SK-N-MC (cell line): ENCODE measurements at regions not wholly inside any gene's neighbourhood (a gene's known extent, or its start where the extent isn't known, plus 50 kb on each side); places are given as distances from the start of the nearest gene placed in this dataset.

ENCODE experiments used
- EZH2 ChIP-seq: fragments of 200-600 bp; sonication (generic); IDR thresholded peaks from one replicate; pipeline ENCODE4 v1.6.1; 2017; ENCODE audit warnings: antibody characterized with exemption
- FOXP2 ChIP-seq: optimal IDR thresholded peaks from 2 replicates; pipeline ENCODE3; 2011; ENCODE audit warnings: mild to moderate bottlenecking, moderate library complexity; ENCODE audit not compliant: insufficient read depth; ENCODE audit errors: extremely low read length, control extremely low read depth
- POLR2AphosphoS5 ChIP-seq: IDR thresholded peaks from 2 replicates; pipeline ENCODE4 v1.6.1; 2012; ENCODE audit warnings: mild to moderate bottlenecking, low read depth, low read length, borderline replicate concordance

GRCh38 chr9:16357828-16358227, 512.6 kb downstream of the BNC2 start:
- no peak for TF ChIP-seq EZH2
- TF ChIP-seq POLR2AphosphoS5: no peak
- TF ChIP-seq FOXP2: no peak
